Smooth muscle cell (in vitro differentiated cells): ENCODE measurements at regions not wholly inside any gene's neighbourhood (a gene's known extent, or its start where the extent isn't known, plus 50 kb on each side); places are given as distances from the start of the nearest gene placed in this dataset.
"Not testable (repeated sequence)": the region's sequence is repeated elsewhere in the genome, so short reads cannot be mapped to it uniquely, and the experiment has no call there.

ENCODE experiments used
- DNase-seq: peaks from one replicate; lab custom pipeline; 2025; ENCODE audit not compliant: unreplicated experiment; lab: John Stamatoyannopoulos, UW
- H2AFZ ChIP-seq: fragments of 200-600 bp; sonication (generic); 2 replicates; pipeline ENCODE4 v1.6.0; 2016; ENCODE audit warnings: antibody characterized with exemption, low read depth, mild to moderate bottlenecking
- H3F3A ChIP-seq: fragments of 200-600 bp; sonication (generic); 2 replicates; pipeline ENCODE4 v1.6.0; 2017; ENCODE audit warnings: antibody characterized with exemption, low read depth
- H3K27ac ChIP-seq: fragments of 200-600 bp; sonication (generic); 2 replicates; pipeline ENCODE4 v1.5.1; 2016; ENCODE audit warnings: low read depth, mild to moderate bottlenecking
- H3K27me3 ChIP-seq: fragments of 200-600 bp; sonication (generic); 2 replicates; pipeline ENCODE4 v1.6.1; 2016; ENCODE audit warnings: low read depth, mild to moderate bottlenecking
- H3K36me3 ChIP-seq: fragments of 200-600 bp; sonication (generic); 2 replicates; pipeline ENCODE4 v1.5.1; 2016; ENCODE audit warnings: low read depth
- H3K4me1 ChIP-seq: fragments of 200-600 bp; sonication (generic); 2 replicates; pipeline ENCODE4 v1.5.1; 2016; ENCODE audit warnings: low read depth
- H3K4me2 ChIP-seq: fragments of 200-600 bp; sonication (generic); 2 replicates; pipeline ENCODE4 v1.6.0; 2016; ENCODE audit warnings: mild to moderate bottlenecking
- H3K4me3 ChIP-seq: fragments of 200-600 bp; sonication (generic); 2 replicates; pipeline ENCODE4 v1.5.1; 2016; ENCODE audit warnings: mild to moderate bottlenecking
- H3K79me2 ChIP-seq: fragments of 200-600 bp; sonication (generic); 2 replicates; pipeline ENCODE4 v1.6.0; 2016; ENCODE audit warnings: low read depth, mild to moderate bottlenecking
- H3K9ac ChIP-seq: fragments of 200-600 bp; sonication (generic); 2 replicates; pipeline ENCODE4 v1.6.0; 2016; ENCODE audit warnings: low read depth
- H3K9me3 ChIP-seq: fragments of 200-600 bp; sonication (generic); replicated peaks from 2 replicates; pipeline ENCODE4 v1.5.1; 2016; ENCODE audit warnings: low read depth
- H4K20me1 ChIP-seq: fragments of 200-600 bp; sonication (generic); 2 replicates; pipeline ENCODE4 v1.6.0; 2016; ENCODE audit warnings: low read depth
- WGBS: methylation state at CpG from one replicate; pipeline ENCODE4 v1.1.7; 2016; ENCODE audit warnings: low lambda C conversion rate; 5-methylcytosine and 5-hydroxymethylcytosine counted together
- TF ChIP-seq, protein P1 (sequence below): fragments of 200-600 bp; sonication (generic); IDR thresholded peaks from 2 replicates; pipeline ENCODE4 v1.5.1; 2017; ENCODE audit warnings: borderline replicate concordance, mild to moderate bottlenecking, antibody characterized with exemption; ENCODE audit not compliant: insufficient read depth, poor library complexity, severe bottlenecking

DNA sequence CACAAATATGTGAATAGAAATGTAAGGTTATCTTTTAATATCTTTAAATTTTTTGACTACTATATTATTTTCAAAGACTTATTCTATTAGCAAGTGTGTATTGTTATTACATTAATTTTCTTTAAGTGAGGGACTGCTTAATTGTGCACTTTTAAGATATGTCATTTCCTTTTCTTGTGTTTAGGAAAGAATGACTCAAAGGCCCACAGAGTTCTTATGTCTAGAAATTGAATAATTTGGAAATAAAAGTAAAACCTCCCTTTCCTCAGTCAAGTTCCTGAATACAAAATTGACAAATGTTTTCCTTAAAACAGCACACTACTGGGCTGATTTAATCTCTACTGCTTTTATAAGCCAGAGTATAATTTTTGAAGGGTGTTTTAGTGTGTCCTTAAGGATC lies 169.7 kb downstream of the TMEM47 start:
- Histone ChIP-seq H3K4me3 (no peak overlapping the region), H4K20me1 (no peaks in the 10 kb centered on the region), H3K9ac (no peak overlapping the region), H3K9me3 (no peaks in the 10 kb centered on the region), H3K27me3 (no peaks in the 10 kb centered on the region), H3K4me1 (no peaks in the 10 kb centered on the region), H2AFZ (no peak overlapping the region), H3K36me3 (no peaks in the 10 kb centered on the region), H3K4me2 (no peak overlapping the region), H3F3A (no peaks in the 10 kb centered on the region), H3K27ac (no peak overlapping the region), H3K79me2 (no peaks in the 10 kb centered on the region)
- TF ChIP-seq, protein P1, sequence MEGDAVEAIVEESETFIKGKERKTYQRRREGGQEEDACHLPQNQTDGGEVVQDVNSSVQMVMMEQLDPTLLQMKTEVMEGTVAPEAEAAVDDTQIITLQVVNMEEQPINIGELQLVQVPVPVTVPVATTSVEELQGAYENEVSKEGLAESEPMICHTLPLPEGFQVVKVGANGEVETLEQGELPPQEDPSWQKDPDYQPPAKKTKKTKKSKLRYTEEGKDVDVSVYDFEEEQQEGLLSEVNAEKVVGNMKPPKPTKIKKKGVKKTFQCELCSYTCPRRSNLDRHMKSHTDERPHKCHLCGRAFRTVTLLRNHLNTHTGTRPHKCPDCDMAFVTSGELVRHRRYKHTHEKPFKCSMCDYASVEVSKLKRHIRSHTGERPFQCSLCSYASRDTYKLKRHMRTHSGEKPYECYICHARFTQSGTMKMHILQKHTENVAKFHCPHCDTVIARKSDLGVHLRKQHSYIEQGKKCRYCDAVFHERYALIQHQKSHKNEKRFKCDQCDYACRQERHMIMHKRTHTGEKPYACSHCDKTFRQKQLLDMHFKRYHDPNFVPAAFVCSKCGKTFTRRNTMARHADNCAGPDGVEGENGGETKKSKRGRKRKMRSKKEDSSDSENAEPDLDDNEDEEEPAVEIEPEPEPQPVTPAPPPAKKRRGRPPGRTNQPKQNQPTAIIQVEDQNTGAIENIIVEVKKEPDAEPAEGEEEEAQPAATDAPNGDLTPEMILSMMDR, result no peak
- DNase-seq, result no peak

DNA sequence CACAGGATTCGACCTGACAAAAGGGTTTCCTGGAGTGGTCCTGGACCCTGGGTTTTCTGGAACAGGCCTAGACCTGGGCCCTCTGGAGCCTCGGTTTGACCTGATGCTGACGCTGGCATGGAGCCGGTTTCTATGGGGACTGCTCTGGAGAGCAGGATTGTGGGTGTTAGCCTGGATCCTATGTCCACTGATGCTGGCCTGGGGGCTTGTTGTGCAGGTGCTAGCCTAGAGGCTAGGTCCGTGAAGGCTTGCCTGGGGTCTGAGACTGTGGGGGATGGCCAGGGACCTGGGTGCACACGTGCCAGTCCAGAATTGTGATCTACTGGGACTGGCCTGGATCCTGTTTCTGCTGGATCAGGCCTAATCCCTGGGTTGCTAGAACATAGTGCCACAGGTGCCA lies 173.1 kb downstream of the TMEM47 start:
- H3K4me1 ChIP-seq, result no peaks in the 10 kb centered on the region
- no peaks in the 10 kb centered on the region for H3K79me2 ChIP-seq
- TF ChIP-seq, protein P1, result no peak
- 92% methylated on average over 6 of the region's 6 CpGs for WGBS
- H3K4me3 ChIP-seq, result no peak overlapping the region
- no peaks in the 10 kb centered on the region for H3K27me3 ChIP-seq
- no peak overlapping the region for H2AFZ ChIP-seq
- no peaks in the 10 kb centered on the region for H3F3A ChIP-seq
- no peaks in the 10 kb centered on the region for H3K36me3 ChIP-seq
- no peak overlapping the region for H3K27ac ChIP-seq
- no peak for DNase-seq
- H3K4me2 ChIP-seq, result no peak overlapping the region
- no peaks in the 10 kb centered on the region for H3K9me3 ChIP-seq
- H4K20me1 ChIP-seq, result no peaks in the 10 kb centered on the region
- no peak overlapping the region for H3K9ac ChIP-seq

DNA sequence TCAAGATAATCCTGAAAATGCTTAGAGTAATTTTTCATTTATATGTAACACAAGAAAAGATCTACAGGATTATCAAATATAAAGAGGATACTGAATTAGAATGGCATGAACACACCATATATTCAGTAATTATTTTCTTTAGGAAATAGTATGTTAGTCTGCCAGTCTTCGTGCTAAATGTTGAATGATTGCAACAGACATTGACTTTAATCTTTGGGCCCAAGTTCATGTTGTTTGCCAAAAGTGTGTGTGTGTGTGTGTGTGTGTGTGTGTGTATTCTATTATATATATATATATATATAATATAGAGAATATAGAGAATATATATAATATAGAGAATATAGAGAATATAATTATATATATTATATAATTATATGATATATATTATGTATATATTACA lies 186.6 kb downstream of the TMEM47 start:
- Histone ChIP-seq H3K27me3 (no peaks in the 10 kb centered on the region), H3K4me2 (no peak overlapping the region), H3K4me3 (no peak overlapping the region), H2AFZ (no peak overlapping the region), H4K20me1 (no peaks in the 10 kb centered on the region), H3K9ac (no peak overlapping the region), H3K27ac (no peak overlapping the region), H3K79me2 (no peaks in the 10 kb centered on the region), H3K4me1 (no peaks in the 10 kb centered on the region), H3K9me3 (no peaks in the 10 kb centered on the region), H3K36me3 (no peaks in the 10 kb centered on the region), H3F3A (no peaks in the 10 kb centered on the region)
- WGBS, result 90% methylated on average over 1 of the region's 1 CpG
- no peak for DNase-seq
- TF ChIP-seq, protein P1, result no peak

DNA sequence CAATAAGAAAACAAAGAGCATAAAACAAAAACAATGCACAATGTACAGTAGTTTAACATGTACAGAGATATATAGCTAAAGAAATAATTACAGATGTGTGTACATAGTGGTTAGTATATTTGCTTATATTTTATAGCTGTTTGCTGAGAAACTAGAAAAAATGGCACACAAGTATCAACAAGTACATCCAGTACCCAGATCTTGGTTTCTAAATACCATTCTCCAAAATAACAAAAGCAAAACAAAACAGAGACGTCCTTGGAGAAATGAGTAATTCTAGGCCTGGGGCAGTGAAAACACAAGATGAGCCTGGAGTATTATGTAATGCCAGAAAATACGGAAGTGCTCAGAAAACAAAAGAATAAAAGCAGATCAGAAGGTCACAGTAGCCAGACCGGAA lies 189.6 kb downstream of the TMEM47 start:
- H3K9ac ChIP-seq, result no peak overlapping the region
- H3K27ac ChIP-seq, result no peak overlapping the region
- H3K27me3 ChIP-seq, result no peaks in the 10 kb centered on the region
- no peaks in the 10 kb centered on the region for H4K20me1 ChIP-seq
- H3K79me2 ChIP-seq, result no peaks in the 10 kb centered on the region
- H3F3A ChIP-seq, result no peaks in the 10 kb centered on the region
- TF ChIP-seq, protein P1, result no peak
- H3K36me3 ChIP-seq, result no peaks in the 10 kb centered on the region
- no peak for DNase-seq
- no peaks in the 10 kb centered on the region for H3K4me1 ChIP-seq
- no peaks in the 10 kb centered on the region for H3K9me3 ChIP-seq
- H3K4me3 ChIP-seq, result no peak overlapping the region
- WGBS, result 52% methylated on average over 3 of the region's 3 CpGs
- no peak overlapping the region for H2AFZ ChIP-seq
- H3K4me2 ChIP-seq, result no peak overlapping the region

DNA sequence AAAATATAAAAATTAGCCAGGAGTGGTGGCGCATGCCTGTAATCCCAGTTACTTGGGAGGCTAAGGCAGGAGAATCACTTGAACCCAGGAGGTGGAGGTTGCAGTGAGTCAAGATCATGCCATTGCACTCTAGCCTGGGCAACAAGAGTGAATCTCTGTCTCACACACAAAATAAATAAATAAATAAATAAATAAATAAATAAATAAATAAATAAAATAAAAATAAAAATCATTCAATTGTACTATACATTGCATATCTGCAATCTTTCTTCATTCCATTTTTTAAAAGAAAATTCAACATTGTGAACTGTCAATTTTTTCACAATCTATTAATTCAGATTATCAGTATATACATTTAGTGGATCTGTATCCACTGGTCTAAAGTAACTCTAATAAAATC lies 193.9 kb downstream of the TMEM47 start:
- H3K9me3 ChIP-seq, H3K36me3 ChIP-seq, H4K20me1 ChIP-seq, DNase-seq, H3K4me2 ChIP-seq, H3K79me2 ChIP-seq, H3K4me1 ChIP-seq, H3F3A ChIP-seq, H3K4me3 ChIP-seq, H3K27ac ChIP-seq, H3K27me3 ChIP-seq, H2AFZ ChIP-seq, H3K9ac ChIP-seq: not testable (repeated sequence)
- 100% methylated on average over 1 of the region's 1 CpG for WGBS

DNA sequence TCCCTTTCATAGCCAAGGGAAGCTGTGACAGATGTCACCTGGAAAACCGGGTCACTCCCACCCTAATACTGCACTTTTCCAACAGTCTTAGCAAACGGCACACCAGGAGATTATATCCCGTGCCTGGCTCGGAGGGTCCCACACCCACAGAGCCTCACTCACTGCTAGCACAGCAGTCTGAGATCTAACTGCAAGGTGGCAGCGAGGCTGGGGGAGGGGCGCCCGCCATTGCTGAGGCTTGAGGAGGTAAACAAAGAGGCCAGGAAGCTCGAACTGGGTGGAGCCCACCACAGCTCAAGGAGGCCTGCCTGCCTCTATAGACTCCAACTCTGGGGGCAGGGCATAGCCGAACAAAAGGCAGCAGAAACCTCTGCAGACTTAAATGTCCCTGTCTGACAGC lies 199.2 kb downstream of the TMEM47 start:
- not testable (repeated sequence) for H3K4me2 ChIP-seq, H2AFZ ChIP-seq, H3K4me3 ChIP-seq, H3K27me3 ChIP-seq, H3K4me1 ChIP-seq, H3K9ac ChIP-seq, H3K36me3 ChIP-seq, H3K27ac ChIP-seq, H3K79me2 ChIP-seq, H3K9me3 ChIP-seq, H4K20me1 ChIP-seq, H3F3A ChIP-seq, DNase-seq
- 94% methylated on average over 9 of the region's 9 CpGs for WGBS
